H9 (cell line): ENCODE measurements at regions not wholly inside any gene's neighbourhood (a gene's known extent, or its start where the extent isn't known, plus 50 kb on each side); places are given as distances from the start of the nearest gene placed in this dataset.
"Not testable (repeated sequence)": the region's sequence is repeated elsewhere in the genome, so short reads cannot be mapped to it uniquely, and the experiment has no call there.

Experiments
- DNase-seq: peaks from one replicate; pipeline ENCODE4 v3.0.0-alpha.2; 2017
- H2AFZ ChIP-seq: one replicate; pipeline ENCODE4 v1.6.1; 2013; ENCODE audit warnings: mild to moderate bottlenecking, low read length, control low read depth, moderate library complexity
- H2AK5ac ChIP-seq: 2 replicates; pipeline ENCODE4 v1.6.1; 2013; ENCODE audit warnings: low read length, control low read depth, mixed read lengths; ENCODE audit not compliant: insufficient read length
- H2BK120ac ChIP-seq: one replicate; pipeline ENCODE4 v1.6.1; 2013; ENCODE audit warnings: low read depth, mild to moderate bottlenecking, low read length, control low read depth, inconsistent platforms; ENCODE audit not compliant: poor library complexity, severe bottlenecking
- H2BK12ac ChIP-seq: 2 replicates; pipeline ENCODE4 v1.6.1; 2013; ENCODE audit warnings: low read length, control low read depth, mixed read lengths, low read depth; ENCODE audit not compliant: insufficient read length
- H2BK15ac ChIP-seq: 2 replicates; pipeline ENCODE4 v1.6.1; 2013; ENCODE audit warnings: low read depth, low read length, control low read depth
- H2BK20ac ChIP-seq: one replicate; pipeline ENCODE4 v1.6.1; 2013; ENCODE audit warnings: low read depth, mild to moderate bottlenecking, low read length, control low read depth, inconsistent platforms; ENCODE audit not compliant: poor library complexity, severe bottlenecking
- H2BK5ac ChIP-seq: 2 replicates; pipeline ENCODE4 v1.6.1; 2013; ENCODE audit warnings: low read length, control low read depth, mixed read lengths; ENCODE audit not compliant: insufficient read length
- H3K14ac ChIP-seq: 2 replicates; pipeline ENCODE4 v1.6.1; 2013; ENCODE audit warnings: low read length, control low read depth; ENCODE audit not compliant: insufficient read depth
- H3K18ac ChIP-seq: 2 replicates; pipeline ENCODE4 v1.6.1; 2013; ENCODE audit warnings: low read depth, mild to moderate bottlenecking, mixed read lengths, low read length, control low read depth; ENCODE audit not compliant: insufficient read length
- H3K23ac ChIP-seq: 2 replicates; pipeline ENCODE4 v1.6.1; 2013; ENCODE audit warnings: low read length, control low read depth, mixed read lengths, low read depth; ENCODE audit not compliant: insufficient read length
- H3K23me2 ChIP-seq: 2 replicates; pipeline ENCODE4 v1.6.1; 2013; ENCODE audit warnings: low read depth, mild to moderate bottlenecking, mixed read lengths, low read length, control low read depth; ENCODE audit not compliant: insufficient read length, poor library complexity, severe bottlenecking
- H3K27ac ChIP-seq: 2 replicates; pipeline ENCODE4 v1.5.1; 2013; ENCODE audit warnings: low read length, control low read depth, mixed read lengths, low read depth; ENCODE audit not compliant: insufficient read length
- H3K27me3 ChIP-seq: 2 replicates; pipeline ENCODE4 v1.6.1; 2013; ENCODE audit warnings: low read length, control low read depth, inconsistent platforms; ENCODE audit not compliant: insufficient read depth
- H3K4ac ChIP-seq: 2 replicates; pipeline ENCODE4 v1.6.1; 2013; ENCODE audit warnings: low read depth, mild to moderate bottlenecking, control low read depth, inconsistent platforms, low read length, moderate library complexity
- H3K4me1 ChIP-seq: 2 replicates; pipeline ENCODE4 v1.6.1; 2013; ENCODE audit warnings: low read length, control low read depth, inconsistent platforms; ENCODE audit not compliant: insufficient read depth
- H3K4me2 ChIP-seq: 2 replicates; pipeline ENCODE4 v1.6.1; 2013; ENCODE audit warnings: low read length, control low read depth, mixed read lengths; ENCODE audit not compliant: insufficient read length, insufficient read depth
- H3K56ac ChIP-seq: 2 replicates; pipeline ENCODE4 v1.6.1; 2013; ENCODE audit warnings: low read depth, mild to moderate bottlenecking, mixed read lengths, low read length, control low read depth; ENCODE audit not compliant: insufficient read length
- H3K79me1 ChIP-seq: 2 replicates; pipeline ENCODE4 v1.6.1; 2013; ENCODE audit warnings: low read depth, mild to moderate bottlenecking, moderate library complexity, low read length, control low read depth, inconsistent platforms; ENCODE audit not compliant: insufficient read depth, poor library complexity, severe bottlenecking
- H3K79me2 ChIP-seq: 2 replicates; pipeline ENCODE4 v1.6.1; 2013; ENCODE audit warnings: low read length, control low read depth, inconsistent platforms; ENCODE audit not compliant: insufficient read depth
- H3K9ac ChIP-seq: 2 replicates; pipeline ENCODE4 v1.6.1; 2013; ENCODE audit warnings: low read length, control low read depth, mixed read lengths; ENCODE audit not compliant: insufficient read length; ENCODE audit errors: extremely low read depth
- H3K9me3 ChIP-seq: one replicate; pipeline ENCODE4 v1.6.1; 2013; ENCODE audit warnings: low read depth, low read length, inconsistent platforms; ENCODE audit not compliant: control insufficient read depth
- H3T11ph ChIP-seq: one replicate; pipeline ENCODE4 v1.6.1; 2013; ENCODE audit warnings: mild to moderate bottlenecking, low read length, control low read depth, inconsistent platforms
- H4K20me1 ChIP-seq: one replicate; pipeline ENCODE4 v1.6.1; 2013; ENCODE audit not compliant: control insufficient read depth, insufficient read length, insufficient read depth
- H4K5ac ChIP-seq: 2 replicates; pipeline ENCODE4 v1.6.1; 2013; ENCODE audit warnings: low read depth, mild to moderate bottlenecking, mixed read lengths, low read length, control low read depth; ENCODE audit not compliant: insufficient read length
- H4K8ac ChIP-seq: replicated peaks from 2 replicates; pipeline ENCODE4 v1.6.1; 2013; ENCODE audit warnings: low read length, control low read depth, mixed read lengths, low read depth; ENCODE audit not compliant: insufficient read length
- H4K91ac ChIP-seq: 2 replicates; pipeline ENCODE4 v1.6.1; 2013; ENCODE audit warnings: low read depth, mild to moderate bottlenecking, moderate library complexity, mixed read lengths, low read length, control low read depth; ENCODE audit not compliant: insufficient read length
- H3K27ac Mint-ChIP-seq, 3 experiments: 2 replicates in 2 of 3; 3 replicates in 1 of 3; pipeline ENCODE4 v1.8.0; 2020 to 2021; ENCODE audit warnings: mixed read lengths in 3 of 3, mild to moderate bottlenecking in 1 of 3, moderate library complexity in 1 of 3
- H3K27me3 Mint-ChIP-seq: 2 replicates; pipeline ENCODE4 v1.8.0; 2021; ENCODE audit warnings: low read depth, mild to moderate bottlenecking, moderate library complexity, mixed read lengths
- H3K36me3 Mint-ChIP-seq, 3 experiments: 2 replicates in 2 of 3; 3 replicates in 1 of 3; pipeline ENCODE4 v1.8.0; 2020 to 2021; ENCODE audit warnings: low read depth in 3 of 3, mixed read lengths in 3 of 3; ENCODE audit not compliant: insufficient read depth in 1 of 3
- H3K4me1 Mint-ChIP-seq, 2 experiments: 2 replicates each; pipeline ENCODE4 v1.8.0; 2020; ENCODE audit warnings: mixed read lengths in 2 of 2
- H3K4me3 Mint-ChIP-seq, 2 experiments: 2 replicates in 1 of 2; 3 replicates in 1 of 2; pipeline ENCODE4 v1.8.0; 2020 to 2021; ENCODE audit warnings: mild to moderate bottlenecking in 2 of 2, mixed read lengths in 2 of 2, moderate library complexity in 1 of 2
- H3K9me3 Mint-ChIP-seq, 2 experiments: 2 replicates in 1 of 2; 3 replicates in 1 of 2; pipeline ENCODE4 v1.8.0; 2020; ENCODE audit warnings: mild to moderate bottlenecking in 2 of 2, mixed read lengths in 2 of 2, moderate library complexity in 1 of 2
- WGBS: extraction: QIAGEN DNeasy Blood & Tissue Kit; methylation state at CpG from one replicate; pipeline ENCODE4 v1.1.7; 2013; ENCODE audit warnings: missing lambda C conversion rate, low lambda C conversion rate, mixed read lengths; ENCODE audit not compliant: insufficient read length; ENCODE audit errors: extremely low coverage; 5-methylcytosine and 5-hydroxymethylcytosine counted together

DNA sequence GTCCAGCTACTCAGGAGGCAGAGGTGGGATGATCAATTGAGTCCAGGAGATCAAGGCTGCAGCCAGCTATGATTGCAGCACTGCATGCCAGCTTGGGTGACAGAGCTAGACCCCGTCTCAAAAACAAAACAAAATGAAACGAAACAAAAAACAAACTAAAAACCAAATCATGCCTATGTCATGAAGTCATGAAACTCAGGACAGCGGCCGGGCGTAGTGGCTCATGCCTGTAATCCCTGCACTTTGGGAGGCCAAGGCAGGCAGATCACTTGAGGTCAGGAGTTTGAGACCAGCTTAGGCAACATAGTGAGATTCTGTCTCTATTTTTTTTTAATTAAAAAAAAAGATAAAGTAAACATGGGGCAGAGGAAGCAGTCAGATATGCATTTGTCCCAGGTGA lies 472.6 kb downstream of the GOLGA6L6 start:
- H2BK120ac ChIP-seq, H2BK20ac ChIP-seq, H2BK15ac ChIP-seq, H3K4ac ChIP-seq, H3K79me1 ChIP-seq, H4K5ac ChIP-seq, H3K56ac ChIP-seq, H3K9ac ChIP-seq, H3K14ac ChIP-seq, H3K4me1 ChIP-seq, DNase-seq, H3K18ac ChIP-seq, H3K9me3 ChIP-seq, H3K23ac ChIP-seq, H2AFZ ChIP-seq, H4K91ac ChIP-seq, H3K27ac ChIP-seq, H3K4me3 Mint-ChIP-seq, H3K4me1 Mint-ChIP-seq, H2AK5ac ChIP-seq, H3T11ph ChIP-seq, H3K4me2 ChIP-seq, H3K36me3 Mint-ChIP-seq, H4K20me1 ChIP-seq, H3K23me2 ChIP-seq, H3K27me3 Mint-ChIP-seq, H4K8ac ChIP-seq, H2BK12ac ChIP-seq, H3K79me2 ChIP-seq, H3K27ac Mint-ChIP-seq, H3K27me3 ChIP-seq, H2BK5ac ChIP-seq: not testable (repeated sequence)
- H3K9me3 Mint-ChIP-seq: peaks cover 11 to 12% of the 10 kb centered on the region in 2 experiments
- WGBS: no CpG with 5 or more reads among the region's 5 CpGs

- H3K18ac ChIP-seq, H3K4me2 ChIP-seq, H3K27me3 ChIP-seq, H3K79me2 ChIP-seq, H2BK120ac ChIP-seq, H3K9ac ChIP-seq, H3K79me1 ChIP-seq, H3K4me1 Mint-ChIP-seq, H3K23ac ChIP-seq, H3K27ac Mint-ChIP-seq, H2BK20ac ChIP-seq, H4K8ac ChIP-seq, H4K20me1 ChIP-seq, H4K91ac ChIP-seq, H3K27ac ChIP-seq, H3K27me3 Mint-ChIP-seq, H2BK15ac ChIP-seq, H2AK5ac ChIP-seq, H3K4ac ChIP-seq, H2AFZ ChIP-seq, H3K9me3 ChIP-seq, H3K56ac ChIP-seq, H4K5ac ChIP-seq, H3K23me2 ChIP-seq, H3K4me3 Mint-ChIP-seq, H3T11ph ChIP-seq, H3K36me3 Mint-ChIP-seq, H2BK5ac ChIP-seq, H3K4me1 ChIP-seq, H3K14ac ChIP-seq, DNase-seq, H2BK12ac ChIP-seq: not testable (repeated sequence)
- peaks cover 19 to 24% of the 10 kb centered on the region in 2 experiments for H3K9me3 Mint-ChIP-seq
- WGBS: no CpG with 5 or more reads among the region's 5 CpGs
These were observed 475.4 kb downstream of the GOLGA6L6 start for GRCh38 chr15:20066173-20066572.
